PC-3 (cell line): ENCODE measurements at regions not wholly inside any gene's neighbourhood (a gene's known extent, or its start where the extent isn't known, plus 50 kb on each side); places are given as distances from the start of the nearest gene placed in this dataset.

Source experiments
- ATAC-seq: fragments of 200-7000 bp; cut with Tn5 transposase; 2 replicates; pipeline ENCODE4 v1.9.1; 2020; ENCODE audit warnings: mild to moderate bottlenecking, moderate library complexity
- BruUV-seq: library from RNA; stranded (reverse); fragments of 400-500 nt; replicated peaks from 2 replicates; lab custom pipeline; 2021; lab: Mats Ljungman, UMichigan
- CTCF ChIA-PET: fragments of 300-600 bp; sonication (Branson Sonifier 250); formaldehyde crosslinking; loops from one replicate; lab custom pipeline; 2022; ENCODE audit warnings: antibody characterized with exemption; lab: Charles Lee
- POLR2A ChIA-PET: fragments of 300-600 bp; sonication (Branson Sonifier 250); formaldehyde crosslinking; loops from one replicate; lab custom pipeline; 2022; ENCODE audit warnings: antibody characterized with exemption; ENCODE audit not compliant: unreplicated experiment; lab: Charles Lee
- DNase-seq: peaks from one replicate; pipeline ENCODE4 v3.0.0-alpha.2; 2015
- H2AFZ ChIP-seq: fragments of 300-600 bp; sonication (generic); 2 replicates; pipeline ENCODE4 v1.6.0; 2016; ENCODE audit warnings: antibody characterized with exemption, low read length
- H3F3A ChIP-seq: fragments of 300-600 bp; sonication (generic); one replicate; pipeline ENCODE4 v1.6.0; 2017; ENCODE audit warnings: antibody characterized with exemption, low read length, control low read depth, mild to moderate bottlenecking; ENCODE audit not compliant: unreplicated experiment
- H3K27ac ChIP-seq: fragments of 300-600 bp; sonication (generic); 2 replicates; pipeline ENCODE4 v1.5.1; 2016; ENCODE audit warnings: mild to moderate bottlenecking, low read length
- H3K27me3 ChIP-seq: fragments of 300-600 bp; sonication (generic); 2 replicates; pipeline ENCODE4 v1.6.1; 2016; ENCODE audit warnings: low read length, mixed read lengths
- H3K36me3 ChIP-seq: fragments of 300-600 bp; sonication (generic); 2 replicates; pipeline ENCODE4 v1.6.1; 2016; ENCODE audit warnings: low read depth, mixed run types, low read length, mixed read lengths
- H3K4me1 ChIP-seq: fragments of 300-600 bp; sonication (generic); 2 replicates; pipeline ENCODE4 v1.5.1; 2016; ENCODE audit warnings: low read length; ENCODE audit not compliant: insufficient read depth
- H3K4me2 ChIP-seq: fragments of 300-600 bp; sonication (generic); 2 replicates; pipeline ENCODE4 v1.6.0; 2016; ENCODE audit warnings: low read length
- H3K4me3 ChIP-seq: fragments of 300-600 bp; sonication (generic); 2 replicates; pipeline ENCODE4 v1.5.1; 2016; ENCODE audit warnings: mild to moderate bottlenecking, low read length, mixed read lengths
- H3K79me2 ChIP-seq: fragments of 300-600 bp; sonication (generic); 2 replicates; pipeline ENCODE4 v1.6.1; 2017; ENCODE audit warnings: low read length, mixed read lengths
- H3K9ac ChIP-seq: fragments of 300-600 bp; sonication (generic); 2 replicates; pipeline ENCODE4 v1.6.0; 2016; ENCODE audit warnings: mild to moderate bottlenecking, low read length
- H3K9me2 ChIP-seq: fragments of 300-600 bp; sonication (generic); replicated peaks from 2 replicates; pipeline ENCODE4 v1.6.1; 2016; ENCODE audit warnings: mixed run types, low read length, mixed read lengths
- H3K9me3 ChIP-seq: fragments of 300-600 bp; sonication (generic); 2 replicates; pipeline ENCODE4 v1.6.1; 2016; ENCODE audit warnings: low read length, mixed read lengths
- H4K20me1 ChIP-seq: fragments of 300-600 bp; sonication (generic); 2 replicates; pipeline ENCODE4 v1.6.1; 2016; ENCODE audit warnings: low read length, mixed read lengths
- CTCF ChIP-seq: fragments of 300-600 bp; sonication (generic); conservative IDR thresholded peaks from 2 replicates; pipeline ENCODE4 v1.5.1; 2017; ENCODE audit warnings: antibody characterized with exemption, low read depth, mild to moderate bottlenecking, low read length
- EZH2 ChIP-seq: fragments of 300-600 bp; sonication (generic); IDR thresholded peaks from one replicate; pipeline ENCODE4 v1.6.1; 2017; ENCODE audit warnings: antibody characterized with exemption, mild to moderate bottlenecking, low read length; ENCODE audit not compliant: unreplicated experiment
- EZH2phosphoT487 ChIP-seq: fragments of 300-600 bp; sonication (generic); IDR thresholded peaks from 2 replicates; pipeline ENCODE4 v1.6.1; 2018; ENCODE audit warnings: mild to moderate bottlenecking, antibody characterized with exemption, low read length, borderline replicate concordance
- intact Hi-C: fragments of 100-400 bp; cut with micrococcal nuclease; formaldehyde crosslinking; loops from 2 replicates; pipeline ENCODE4 v1.9.0; 2023

GRCh38 chr20:48049641-48050040, 264.4 kb upstream of the SULF2 start:
- no peak overlapping the region for H3K9ac ChIP-seq
- CTCF ChIA-PET = no interaction called here
- no peaks in the 10 kb centered on the region for H3K36me3 ChIP-seq
- H3K4me2 ChIP-seq = no peak overlapping the region
- no peaks in the 10 kb centered on the region for H3K79me2 ChIP-seq
- TF ChIP-seq EZH2 (no peak), EZH2phosphoT487 (no peak), CTCF (no peak)
- H2AFZ ChIP-seq = no peak overlapping the region
- no peaks in the 10 kb centered on the region for H3K27me3 ChIP-seq
- DNase-seq = no peak
- H3F3A ChIP-seq = no peaks in the 10 kb centered on the region
- no TSS peak for BruUV-seq
- POLR2A ChIA-PET = interaction anchor here (0.6 kb wide), 1 partner anchor 100 kb away, joined by 4 read pairs; no protein-coding TSS in a partner anchor
- ATAC-seq = no peak
- intact Hi-C loops = no loop called here
- H4K20me1 ChIP-seq = no peaks in the 10 kb centered on the region
- no peak overlapping the region for H3K4me3 ChIP-seq
- peaks cover 23% of the 10 kb centered on the region for H3K4me1 ChIP-seq
- H3K27ac ChIP-seq = no peak overlapping the region
- H3K9me2 ChIP-seq = no peaks in the 10 kb centered on the region
- H3K9me3 ChIP-seq = no peaks in the 10 kb centered on the region

GRCh38 chr20:48049171-48049570, 263.9 kb upstream of the SULF2 start:
- Histone ChIP-seq H4K20me1 (no peaks in the 10 kb centered on the region), H3F3A (no peaks in the 10 kb centered on the region), H3K4me1 (peaks cover 23% of the 10 kb centered on the region), H2AFZ (no peak overlapping the region), H3K4me2 (no peak overlapping the region), H3K36me3 (no peaks in the 10 kb centered on the region), H3K4me3 (no peak overlapping the region), H3K27me3 (no peaks in the 10 kb centered on the region), H3K79me2 (no peaks in the 10 kb centered on the region), H3K9me2 (no peaks in the 10 kb centered on the region), H3K9me3 (no peaks in the 10 kb centered on the region), H3K27ac (no peak overlapping the region), H3K9ac (no peak overlapping the region)
- POLR2A ChIA-PET = interaction anchor here (0.6 kb wide), 1 partner anchor 100 kb away, joined by 4 read pairs; no protein-coding TSS in a partner anchor
- no TSS peak for BruUV-seq
- intact Hi-C loops = no loop called here
- TF ChIP-seq EZH2 (no peak), CTCF (no peak), EZH2phosphoT487 (no peak)
- CTCF ChIA-PET = no interaction called here
- DNase-seq (no peak), ATAC-seq (no peak)

GRCh38 chr20:48047447-48047846, 262.2 kb upstream of the SULF2 start:
- Histone ChIP-seq H3K9ac (no peak overlapping the region), H4K20me1 (no peaks in the 10 kb centered on the region), H3K4me1 (peaks cover 18% of the 10 kb centered on the region), H3K9me2 (no peaks in the 10 kb centered on the region), H3K36me3 (no peaks in the 10 kb centered on the region), H3K79me2 (no peaks in the 10 kb centered on the region), H3K27ac (no peak overlapping the region), H3K27me3 (no peaks in the 10 kb centered on the region), H3K4me3 (no peak overlapping the region), H2AFZ (peak overlapping the region; percentile 46), H3F3A (no peaks in the 10 kb centered on the region), H3K4me2 (no peak overlapping the region), H3K9me3 (no peaks in the 10 kb centered on the region)
- ChIA-PET POLR2A (interaction anchor here (0.7 kb wide), 1 partner anchor 90 kb away, joined by 7 read pairs; no protein-coding TSS in a partner anchor), CTCF (no interaction called here)
- peak; percentile 51 for DNase-seq
- no peak for ATAC-seq
- TF ChIP-seq EZH2phosphoT487 (no peak), EZH2 (no peak), CTCF (no peak)
- intact Hi-C loops = no loop called here
- no TSS peak for BruUV-seq
